PC-3 (cell line): ENCODE measurements at regions not wholly inside any gene's neighbourhood (a gene's known extent, or its start where the extent isn't known, plus 50 kb on each side); places are given as distances from the start of the nearest gene placed in this dataset.

ENCODE experiments used
- ATAC-seq: fragments of 200-7000 bp; cut with Tn5 transposase; 2 replicates; pipeline ENCODE4 v1.9.1; 2020; ENCODE audit warnings: mild to moderate bottlenecking, moderate library complexity
- BruUV-seq: library from RNA; stranded (reverse); fragments of 400-500 nt; replicated peaks from 2 replicates; lab custom pipeline; 2021; lab: Mats Ljungman, UMichigan
- CTCF ChIA-PET: fragments of 300-600 bp; sonication (Branson Sonifier 250); formaldehyde crosslinking; loops from one replicate; lab custom pipeline; 2022; ENCODE audit warnings: antibody characterized with exemption; lab: Charles Lee
- POLR2A ChIA-PET: fragments of 300-600 bp; sonication (Branson Sonifier 250); formaldehyde crosslinking; loops from one replicate; lab custom pipeline; 2022; ENCODE audit warnings: antibody characterized with exemption; ENCODE audit not compliant: unreplicated experiment; lab: Charles Lee
- DNase-seq: peaks from one replicate; pipeline ENCODE4 v3.0.0-alpha.2; 2015
- H2AFZ ChIP-seq: fragments of 300-600 bp; sonication (generic); 2 replicates; pipeline ENCODE4 v1.6.0; 2016; ENCODE audit warnings: antibody characterized with exemption, low read length
- H3F3A ChIP-seq: fragments of 300-600 bp; sonication (generic); one replicate; pipeline ENCODE4 v1.6.0; 2017; ENCODE audit warnings: antibody characterized with exemption, low read length, control low read depth, mild to moderate bottlenecking; ENCODE audit not compliant: unreplicated experiment
- H3K27ac ChIP-seq: fragments of 300-600 bp; sonication (generic); 2 replicates; pipeline ENCODE4 v1.5.1; 2016; ENCODE audit warnings: mild to moderate bottlenecking, low read length
- H3K27me3 ChIP-seq: fragments of 300-600 bp; sonication (generic); 2 replicates; pipeline ENCODE4 v1.6.1; 2016; ENCODE audit warnings: low read length, mixed read lengths
- H3K36me3 ChIP-seq: fragments of 300-600 bp; sonication (generic); 2 replicates; pipeline ENCODE4 v1.6.1; 2016; ENCODE audit warnings: low read depth, mixed run types, low read length, mixed read lengths
- H3K4me1 ChIP-seq: fragments of 300-600 bp; sonication (generic); 2 replicates; pipeline ENCODE4 v1.5.1; 2016; ENCODE audit warnings: low read length; ENCODE audit not compliant: insufficient read depth
- H3K4me2 ChIP-seq: fragments of 300-600 bp; sonication (generic); 2 replicates; pipeline ENCODE4 v1.6.0; 2016; ENCODE audit warnings: low read length
- H3K4me3 ChIP-seq: fragments of 300-600 bp; sonication (generic); 2 replicates; pipeline ENCODE4 v1.5.1; 2016; ENCODE audit warnings: mild to moderate bottlenecking, low read length, mixed read lengths
- H3K79me2 ChIP-seq: fragments of 300-600 bp; sonication (generic); 2 replicates; pipeline ENCODE4 v1.6.1; 2017; ENCODE audit warnings: low read length, mixed read lengths
- H3K9ac ChIP-seq: fragments of 300-600 bp; sonication (generic); 2 replicates; pipeline ENCODE4 v1.6.0; 2016; ENCODE audit warnings: mild to moderate bottlenecking, low read length
- H3K9me2 ChIP-seq: fragments of 300-600 bp; sonication (generic); replicated peaks from 2 replicates; pipeline ENCODE4 v1.6.1; 2016; ENCODE audit warnings: mixed run types, low read length, mixed read lengths
- H3K9me3 ChIP-seq: fragments of 300-600 bp; sonication (generic); 2 replicates; pipeline ENCODE4 v1.6.1; 2016; ENCODE audit warnings: low read length, mixed read lengths
- H4K20me1 ChIP-seq: fragments of 300-600 bp; sonication (generic); 2 replicates; pipeline ENCODE4 v1.6.1; 2016; ENCODE audit warnings: low read length, mixed read lengths
- EZH2 ChIP-seq: fragments of 300-600 bp; sonication (generic); IDR thresholded peaks from one replicate; pipeline ENCODE4 v1.6.1; 2017; ENCODE audit warnings: antibody characterized with exemption, mild to moderate bottlenecking, low read length; ENCODE audit not compliant: unreplicated experiment
- EZH2phosphoT487 ChIP-seq: fragments of 300-600 bp; sonication (generic); IDR thresholded peaks from 2 replicates; pipeline ENCODE4 v1.6.1; 2018; ENCODE audit warnings: mild to moderate bottlenecking, antibody characterized with exemption, low read length, borderline replicate concordance
- intact Hi-C: fragments of 100-400 bp; cut with micrococcal nuclease; formaldehyde crosslinking; loops from 2 replicates; pipeline ENCODE4 v1.9.0; 2023
- TF ChIP-seq, protein P1 (sequence below): fragments of 300-600 bp; sonication (generic); conservative IDR thresholded peaks from 2 replicates; pipeline ENCODE4 v1.5.1; 2017; ENCODE audit warnings: antibody characterized with exemption, low read depth, mild to moderate bottlenecking, low read length

GRCh38 chr5:41600731-41601130, 90.3 kb upstream of the PLCXD3 start:
- ChIA-PET CTCF (no interaction called here), POLR2A (no interaction called here)
- H2AFZ ChIP-seq = no peak overlapping the region
- DNase-seq (no peak), ATAC-seq (no peak)
- H3K4me1 ChIP-seq = no peaks in the 10 kb centered on the region
- no peaks in the 10 kb centered on the region for H3F3A ChIP-seq
- BruUV-seq = no TSS peak
- no peak overlapping the region for H3K27ac ChIP-seq
- intact Hi-C loops = no loop called here
- H4K20me1 ChIP-seq = no peaks in the 10 kb centered on the region
- H3K9me2 ChIP-seq = no peaks in the 10 kb centered on the region
- H3K4me3 ChIP-seq = no peak overlapping the region
- H3K27me3 ChIP-seq = no peaks in the 10 kb centered on the region
- no peak overlapping the region for H3K9ac ChIP-seq
- no peaks in the 10 kb centered on the region for H3K79me2 ChIP-seq
- no peaks in the 10 kb centered on the region for H3K9me3 ChIP-seq
- no peak overlapping the region for H3K4me2 ChIP-seq
- H3K36me3 ChIP-seq = no peaks in the 10 kb centered on the region
- TF ChIP-seq EZH2phosphoT487 (no peak), EZH2 (no peak)
- TF ChIP-seq, protein P1, sequence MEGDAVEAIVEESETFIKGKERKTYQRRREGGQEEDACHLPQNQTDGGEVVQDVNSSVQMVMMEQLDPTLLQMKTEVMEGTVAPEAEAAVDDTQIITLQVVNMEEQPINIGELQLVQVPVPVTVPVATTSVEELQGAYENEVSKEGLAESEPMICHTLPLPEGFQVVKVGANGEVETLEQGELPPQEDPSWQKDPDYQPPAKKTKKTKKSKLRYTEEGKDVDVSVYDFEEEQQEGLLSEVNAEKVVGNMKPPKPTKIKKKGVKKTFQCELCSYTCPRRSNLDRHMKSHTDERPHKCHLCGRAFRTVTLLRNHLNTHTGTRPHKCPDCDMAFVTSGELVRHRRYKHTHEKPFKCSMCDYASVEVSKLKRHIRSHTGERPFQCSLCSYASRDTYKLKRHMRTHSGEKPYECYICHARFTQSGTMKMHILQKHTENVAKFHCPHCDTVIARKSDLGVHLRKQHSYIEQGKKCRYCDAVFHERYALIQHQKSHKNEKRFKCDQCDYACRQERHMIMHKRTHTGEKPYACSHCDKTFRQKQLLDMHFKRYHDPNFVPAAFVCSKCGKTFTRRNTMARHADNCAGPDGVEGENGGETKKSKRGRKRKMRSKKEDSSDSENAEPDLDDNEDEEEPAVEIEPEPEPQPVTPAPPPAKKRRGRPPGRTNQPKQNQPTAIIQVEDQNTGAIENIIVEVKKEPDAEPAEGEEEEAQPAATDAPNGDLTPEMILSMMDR = no peak

DNA sequence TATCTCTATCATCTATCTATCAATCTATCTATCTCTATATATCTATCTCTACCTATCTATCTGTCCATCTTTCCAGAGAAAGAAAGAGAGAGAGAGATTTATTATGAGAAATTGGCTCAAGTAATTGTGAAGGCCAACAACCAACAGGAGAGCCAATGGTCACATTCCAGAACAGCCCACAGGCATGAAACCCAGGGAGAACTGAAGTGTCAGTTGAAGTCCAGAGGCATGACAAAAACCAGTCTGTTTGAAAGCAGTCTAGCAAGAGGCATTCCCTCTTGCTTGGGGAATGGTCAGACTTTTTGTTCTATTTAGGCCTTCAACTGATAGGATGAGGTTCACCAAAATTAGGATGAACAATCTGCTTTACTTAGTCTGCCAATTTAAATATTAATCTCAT, 87.6 kb upstream of the PLCXD3 start:
- Histone ChIP-seq H3F3A (no peaks in the 10 kb centered on the region), H3K79me2 (no peaks in the 10 kb centered on the region), H3K36me3 (no peaks in the 10 kb centered on the region), H3K4me3 (no peak overlapping the region), H3K9me2 (no peaks in the 10 kb centered on the region), H4K20me1 (no peaks in the 10 kb centered on the region), H3K4me2 (no peak overlapping the region), H3K27ac (no peak overlapping the region), H2AFZ (no peak overlapping the region), H3K9ac (no peak overlapping the region), H3K4me1 (no peaks in the 10 kb centered on the region), H3K9me3 (no peaks in the 10 kb centered on the region), H3K27me3 (no peaks in the 10 kb centered on the region)
- no peak for DNase-seq
- intact Hi-C loops = no loop called here
- TF ChIP-seq EZH2phosphoT487 (no peak), EZH2 (no peak)
- TF ChIP-seq, protein P1 = no peak
- ChIA-PET POLR2A (no interaction called here), CTCF (no interaction called here)
- no TSS peak for BruUV-seq
- ATAC-seq = no peak

DNA sequence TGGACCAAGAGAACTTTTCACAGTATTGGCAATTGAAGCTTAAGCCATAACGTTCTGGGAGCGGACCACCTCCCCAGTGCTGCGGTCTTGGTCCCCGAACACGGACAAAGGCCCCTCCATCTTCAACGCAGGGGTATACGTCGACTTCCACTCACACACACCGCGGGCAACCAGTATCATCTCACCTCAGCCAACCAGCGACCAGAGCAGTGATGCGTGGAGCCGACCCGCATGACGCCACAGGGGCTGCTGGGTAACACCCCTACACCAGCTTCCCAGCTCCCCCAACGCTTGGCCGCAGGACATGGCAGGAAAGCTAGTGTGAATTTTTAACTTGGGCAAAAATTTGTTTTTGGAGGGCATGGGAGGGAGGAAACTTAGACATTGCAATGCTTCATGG, 77.3 kb upstream of the PLCXD3 start:
- POLR2A ChIA-PET = no interaction called here
- H3K27ac ChIP-seq = no peak overlapping the region
- no TSS peak for BruUV-seq
- H3K36me3 ChIP-seq = no peaks in the 10 kb centered on the region
- DNase-seq (no peak), ATAC-seq (no peak)
- H4K20me1 ChIP-seq = no peaks in the 10 kb centered on the region
- no peak overlapping the region for H3K4me2 ChIP-seq
- H3K4me3 ChIP-seq = no peak overlapping the region
- H3K9me3 ChIP-seq = no peaks in the 10 kb centered on the region
- H3K9ac ChIP-seq = no peak overlapping the region
- H2AFZ ChIP-seq = no peak overlapping the region
- TF ChIP-seq EZH2 (no peak), EZH2phosphoT487 (no peak)
- TF ChIP-seq, protein P1 = no peak
- H3K4me1 ChIP-seq = no peaks in the 10 kb centered on the region
- no peaks in the 10 kb centered on the region for H3K79me2 ChIP-seq
- no peaks in the 10 kb centered on the region for H3K27me3 ChIP-seq
- 0 out of 2 replicates have a peak, but pooled peaks cover 6% of the 10 kb centered on the region for H3K9me2 ChIP-seq
- CTCF ChIA-PET = no interaction called here
- intact Hi-C loops = no loop called here
- no peaks in the 10 kb centered on the region for H3F3A ChIP-seq
